ENCODE measurements at regions not wholly inside any gene's neighbourhood (a gene's known extent, or its start where the extent isn't known, plus 50 kb on each side); places are given as distances from the start of the nearest gene placed in this dataset.
A peak's percentile ranks its signal among the peaks of the same experiment; 100 is the strongest.

DNA sequence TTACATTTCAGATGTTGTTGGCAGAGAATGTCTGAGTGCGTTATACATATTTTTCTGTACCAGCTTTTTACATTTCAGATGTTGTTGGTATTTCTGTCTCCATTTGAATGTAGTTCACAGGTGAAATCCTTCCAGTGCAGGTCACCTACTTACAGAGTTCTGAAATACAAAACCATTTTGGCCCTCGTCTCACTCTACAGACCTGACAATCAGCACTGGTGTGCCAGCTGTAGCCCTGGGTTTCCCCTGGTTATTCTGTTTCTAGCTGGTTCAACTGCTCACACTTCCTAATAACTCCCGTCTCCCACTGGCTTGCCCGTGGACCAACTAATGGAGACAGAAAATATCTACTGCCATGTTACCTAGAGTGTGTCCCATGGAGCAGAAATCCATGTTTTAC lies 87.5 kb upstream of the CDIN1 start:
- no peak for DNase-seq

DNA sequence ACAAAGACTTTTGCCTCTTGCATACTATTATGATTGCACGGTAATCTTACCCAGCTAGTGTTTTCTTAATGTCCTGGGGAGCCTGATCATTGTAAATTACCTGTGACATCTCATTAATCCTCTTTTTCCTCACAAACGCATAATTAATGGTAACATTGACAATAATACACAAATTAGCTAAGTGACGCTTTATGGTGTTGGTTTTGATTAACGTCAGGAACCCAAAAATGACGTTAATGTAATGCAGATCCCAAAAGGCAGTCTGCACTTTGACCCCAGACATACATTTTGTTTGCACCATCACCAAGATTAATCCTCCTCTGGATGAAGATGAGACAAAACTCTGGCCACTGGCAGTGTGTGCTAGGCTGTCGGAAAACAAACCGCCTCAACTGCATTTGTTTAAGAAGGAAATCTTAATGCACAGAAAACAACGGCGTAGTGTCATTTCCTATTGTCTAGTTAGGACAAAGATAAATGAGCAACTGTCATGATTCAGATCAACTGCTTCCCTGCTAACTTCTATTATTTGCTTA lies 83.9 kb upstream of the CDIN1 start:
- DNase-seq, result no peak

DNA sequence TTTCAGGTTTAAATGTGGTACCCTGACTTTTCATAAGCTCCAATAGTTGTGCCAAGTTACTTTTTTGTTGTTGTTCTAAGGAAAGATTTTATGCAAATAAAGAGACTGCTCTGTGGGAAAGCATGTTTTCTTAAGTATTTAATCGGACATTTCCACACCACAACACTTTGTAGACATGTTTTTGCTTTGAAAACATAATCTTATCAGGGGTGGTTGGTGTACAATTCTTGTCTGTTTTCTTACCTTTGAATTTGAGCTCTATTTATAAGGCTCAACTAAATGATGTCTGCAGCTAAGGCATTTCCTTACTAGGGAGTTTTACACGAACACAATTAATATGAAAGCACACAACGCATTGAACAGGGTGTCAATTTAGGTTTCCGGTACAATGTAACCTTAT lies 81.5 kb upstream of the CDIN1 start:
- DNase-seq, result no peak

DNA sequence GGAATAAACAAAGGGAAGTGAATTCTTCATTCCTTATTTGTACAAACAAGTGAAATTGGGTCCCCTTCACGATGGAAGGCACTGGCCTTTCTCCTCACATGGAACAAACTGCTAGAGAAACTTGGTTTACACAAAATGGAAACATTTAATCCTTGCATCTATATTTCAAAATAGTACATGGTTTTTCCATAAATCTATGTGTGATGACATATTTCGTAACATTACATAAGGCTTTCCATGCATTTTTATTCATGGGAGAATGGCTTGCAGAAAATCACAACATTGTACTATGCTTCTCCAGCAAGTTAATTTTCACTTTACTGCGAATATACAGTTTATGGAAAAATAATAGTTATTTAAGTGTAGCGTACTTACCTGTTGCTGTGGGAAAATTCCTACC lies 81.0 kb upstream of the CDIN1 start:
- no peak for DNase-seq

DNA sequence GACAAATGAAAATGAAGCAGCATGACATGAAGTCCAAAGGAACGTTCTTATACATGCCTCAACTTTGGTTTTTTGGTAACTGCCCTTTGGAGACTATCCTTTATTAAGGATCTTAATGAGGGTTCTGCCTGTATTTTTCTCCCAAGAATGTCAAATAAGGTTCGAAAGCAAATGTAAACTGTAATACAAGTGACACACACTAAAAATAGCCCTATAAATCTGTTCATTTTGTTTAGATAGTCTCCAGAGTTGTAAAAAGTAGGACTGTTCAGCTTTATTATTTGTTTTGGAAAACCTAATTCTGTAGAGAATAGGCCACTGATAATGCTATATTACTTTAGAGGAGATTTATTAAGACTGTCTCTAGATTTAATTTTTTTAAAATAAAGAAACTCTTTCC lies 80.5 kb upstream of the CDIN1 start:
- DNase-seq, result no peak

DNA sequence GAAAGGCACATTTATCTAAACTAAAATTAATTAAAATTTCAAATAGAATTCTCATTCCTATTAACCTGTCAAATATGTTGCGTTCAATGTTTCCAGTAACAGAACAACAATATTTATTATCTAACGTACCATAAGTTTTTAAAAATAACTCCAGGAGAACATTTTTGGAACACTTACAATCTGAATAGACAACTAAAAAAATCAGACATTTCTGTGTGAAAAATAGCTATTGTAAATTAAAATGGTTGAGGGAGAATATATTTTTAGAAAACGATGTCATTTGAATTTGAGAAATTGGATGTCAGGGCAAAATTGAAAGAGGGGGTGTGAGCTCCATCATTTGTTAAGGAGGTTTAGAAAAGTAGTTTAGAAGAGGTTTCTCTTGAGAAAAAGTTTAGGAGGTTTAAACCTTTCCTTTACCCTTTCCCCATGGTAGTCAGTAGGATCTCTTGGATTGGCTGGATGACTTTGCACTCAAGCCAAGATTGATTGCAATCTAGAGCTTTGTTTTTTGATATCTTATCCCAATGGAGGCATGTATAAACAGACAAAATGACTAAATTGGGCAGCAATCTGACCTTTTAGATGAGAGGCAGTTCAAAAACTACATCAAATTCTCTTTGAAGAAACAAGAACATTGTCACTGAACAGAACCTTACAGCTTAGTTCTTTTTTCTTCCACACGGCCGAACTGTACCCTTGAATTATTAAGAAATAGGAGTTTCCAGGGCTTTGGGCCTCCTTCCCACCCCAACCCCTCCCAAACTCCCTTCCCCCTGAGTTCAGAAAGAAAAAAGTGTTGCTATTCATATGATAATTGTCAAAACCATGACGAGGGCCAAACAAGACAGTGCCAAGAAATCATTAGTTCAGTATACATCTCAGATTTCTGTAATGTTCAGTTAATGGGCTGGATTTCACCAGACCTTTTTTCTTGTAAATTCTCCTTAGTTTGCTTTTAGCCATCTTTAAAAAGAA lies 79.7 kb upstream of the CDIN1 start:
- DNase-seq, result no peak

DNA sequence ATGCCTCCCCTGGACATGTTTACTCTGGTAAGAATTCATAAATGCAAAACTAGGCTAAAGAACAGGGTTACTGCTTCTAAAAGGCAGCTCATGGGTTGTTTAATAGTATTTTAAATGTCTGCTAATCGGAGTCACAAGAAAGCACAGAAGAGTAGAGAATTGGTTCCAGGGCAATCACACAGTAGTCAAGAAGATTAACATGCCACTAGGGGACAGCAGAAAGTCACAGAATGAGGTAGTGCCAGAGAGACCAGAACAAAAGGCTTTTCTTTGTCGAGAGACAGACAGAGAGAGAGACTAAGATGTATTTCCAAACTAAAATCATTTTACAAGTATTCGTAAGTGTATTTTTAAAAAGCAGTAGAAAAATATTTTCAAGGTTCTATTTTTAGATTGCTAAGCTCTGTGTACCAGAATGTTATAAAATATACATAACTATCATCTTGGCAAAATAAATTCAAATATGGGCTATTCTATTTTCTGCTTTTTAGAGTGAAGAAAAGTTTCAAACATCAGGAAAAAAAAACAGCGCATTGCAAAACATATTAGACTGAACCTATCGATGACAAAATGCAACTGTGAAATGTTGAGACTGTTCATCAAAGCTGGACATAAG lies 78.3 kb upstream of the CDIN1 start:
- DNase-seq, result peak; percentile 80

DNA sequence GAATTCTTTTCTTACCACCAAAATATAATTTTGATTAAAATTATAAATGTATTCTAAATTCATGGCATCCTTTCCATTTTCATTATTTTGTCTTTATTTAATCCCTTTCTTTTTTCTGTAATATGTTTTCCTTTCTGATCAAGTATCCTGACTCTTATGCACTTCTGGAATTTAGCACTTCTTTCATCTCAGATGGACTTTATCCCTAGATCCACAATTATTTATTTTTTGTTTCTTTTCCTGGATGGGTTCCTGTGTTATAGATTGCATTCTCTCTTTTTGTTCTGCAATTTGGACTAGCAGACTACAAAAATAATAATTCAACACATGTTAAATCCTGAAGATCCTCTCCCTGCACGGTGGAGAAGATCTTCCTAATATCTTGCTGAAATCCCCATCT lies 76.9 kb upstream of the CDIN1 start:
- no peak for DNase-seq

DNA sequence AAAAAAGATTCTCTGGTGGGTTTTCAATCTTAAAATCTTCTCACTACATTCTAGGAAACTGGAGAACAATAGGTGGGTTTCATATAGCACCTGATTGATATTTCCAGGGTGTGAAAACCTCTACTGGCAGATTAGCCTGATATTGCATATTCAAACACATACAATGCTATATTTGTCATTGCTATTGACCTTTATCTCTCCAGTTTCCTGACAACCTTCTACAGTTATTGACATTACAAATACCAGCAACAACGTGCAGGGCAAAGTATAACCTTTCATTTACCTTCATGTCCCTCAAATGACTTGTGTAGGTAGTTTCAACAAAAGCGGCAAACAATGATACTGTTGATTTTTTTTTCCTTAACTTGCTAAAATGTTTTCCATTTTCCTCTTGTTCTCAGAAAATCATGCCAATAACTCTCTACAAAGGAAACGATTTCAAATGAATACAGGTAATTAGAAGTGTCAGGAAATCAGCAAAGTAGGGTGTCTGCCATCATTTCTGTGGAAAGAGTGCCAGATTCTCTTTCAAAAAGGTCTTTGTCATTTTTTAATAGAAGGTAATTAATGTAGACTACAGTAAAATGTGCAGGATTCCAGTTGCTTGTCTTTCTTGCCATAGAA lies 72.6 kb upstream of the CDIN1 start:
- DNase-seq, result no peak

DNA sequence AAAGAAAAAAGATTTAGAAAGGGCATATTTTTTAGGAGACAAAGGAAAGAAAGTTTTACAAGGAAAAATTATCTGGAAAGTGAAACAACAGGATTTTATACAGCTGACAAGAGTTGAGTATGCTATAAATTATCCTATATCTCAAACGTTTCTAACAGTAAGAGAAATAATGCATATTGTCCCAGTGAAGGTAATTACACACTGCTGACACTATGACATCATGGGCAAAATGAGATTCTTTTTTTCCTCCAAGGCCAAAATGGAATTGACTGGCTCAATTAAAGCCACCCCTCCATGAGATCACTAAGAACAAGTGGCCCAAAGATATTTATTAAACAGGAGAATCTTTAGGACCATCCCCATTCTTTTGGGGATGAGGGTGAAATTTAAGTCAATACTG lies 72.0 kb upstream of the CDIN1 start:
- no peak for DNase-seq

DNA sequence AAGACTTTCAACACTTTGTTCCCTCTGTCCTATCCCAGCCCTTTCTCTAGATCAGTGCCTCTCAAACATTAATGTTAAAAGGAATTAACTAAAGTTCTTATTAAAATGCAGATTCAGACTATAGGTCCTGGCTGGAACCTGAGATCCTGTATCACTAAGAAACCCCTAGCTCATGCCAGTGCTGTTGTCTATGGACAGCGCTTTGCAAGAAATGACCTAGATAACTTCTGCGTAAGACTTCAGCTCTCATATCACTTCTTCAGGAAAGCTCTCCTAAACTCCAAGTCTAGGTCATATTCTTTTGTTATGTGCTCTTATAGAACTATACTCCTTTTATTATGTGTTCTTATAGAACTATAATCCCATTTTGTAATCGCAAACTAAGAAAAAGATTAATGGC lies 67.8 kb upstream of the CDIN1 start:
- DNase-seq, result no peak

DNA sequence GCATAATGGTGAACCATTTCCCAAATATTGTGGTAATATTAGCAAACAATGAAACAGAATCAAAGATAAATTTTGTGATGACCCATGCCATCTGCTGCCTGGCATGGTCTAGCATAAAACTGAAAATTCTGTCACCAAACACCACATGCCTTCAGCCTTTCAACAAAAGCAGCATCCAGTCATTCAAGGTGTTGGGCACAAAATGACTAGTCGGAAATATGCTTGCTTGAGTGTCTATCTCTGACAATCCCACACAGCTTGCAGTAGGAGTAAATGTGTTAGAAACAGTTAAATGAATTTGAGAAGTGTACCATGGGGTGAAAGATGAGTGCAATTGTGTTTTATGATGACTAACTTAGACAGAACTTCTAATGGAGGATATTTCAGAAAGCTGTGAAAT lies 61.7 kb upstream of the CDIN1 start:
- no peak for DNase-seq

DNA sequence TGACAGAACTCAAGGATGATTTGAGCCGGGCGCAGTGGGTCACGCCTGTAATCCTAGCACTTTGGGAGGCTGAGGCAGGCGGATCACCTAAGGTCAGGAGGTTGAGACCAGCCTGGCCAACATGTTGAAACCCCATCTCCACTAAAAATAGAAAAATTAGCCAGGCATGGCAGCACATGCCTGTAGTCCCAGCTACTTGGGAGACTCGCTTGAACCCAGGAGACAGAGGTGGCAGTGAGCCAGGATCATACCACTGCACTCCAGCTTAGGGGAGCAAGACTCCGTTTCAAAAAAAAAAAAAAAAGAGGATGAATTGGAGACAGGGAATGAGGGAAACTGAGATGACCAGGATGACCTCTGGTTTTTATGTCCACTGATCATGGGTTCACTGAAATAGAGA lies 60.4 kb upstream of the CDIN1 start:
- DNase-seq, result no peak

DNA sequence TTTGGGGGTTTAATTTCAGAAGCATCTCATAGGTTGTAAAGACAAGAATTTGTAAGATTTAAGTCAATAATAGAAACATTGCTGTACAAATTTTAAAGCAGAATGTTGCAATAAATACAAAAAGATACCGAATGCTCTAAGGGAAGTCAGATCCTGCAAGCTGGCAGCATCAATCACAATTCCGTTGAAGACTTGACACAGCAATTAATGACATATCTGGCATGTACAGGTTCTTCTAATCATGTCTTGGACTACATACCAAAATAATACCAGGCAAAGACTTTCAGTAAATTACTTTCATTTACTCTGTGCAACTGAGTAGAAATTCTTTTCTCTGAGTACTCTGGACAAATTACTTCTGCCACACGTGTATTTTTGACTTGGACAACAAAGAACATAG lies 54.0 kb upstream of the CDIN1 start:
- DNase-seq, result no peak

DNA sequence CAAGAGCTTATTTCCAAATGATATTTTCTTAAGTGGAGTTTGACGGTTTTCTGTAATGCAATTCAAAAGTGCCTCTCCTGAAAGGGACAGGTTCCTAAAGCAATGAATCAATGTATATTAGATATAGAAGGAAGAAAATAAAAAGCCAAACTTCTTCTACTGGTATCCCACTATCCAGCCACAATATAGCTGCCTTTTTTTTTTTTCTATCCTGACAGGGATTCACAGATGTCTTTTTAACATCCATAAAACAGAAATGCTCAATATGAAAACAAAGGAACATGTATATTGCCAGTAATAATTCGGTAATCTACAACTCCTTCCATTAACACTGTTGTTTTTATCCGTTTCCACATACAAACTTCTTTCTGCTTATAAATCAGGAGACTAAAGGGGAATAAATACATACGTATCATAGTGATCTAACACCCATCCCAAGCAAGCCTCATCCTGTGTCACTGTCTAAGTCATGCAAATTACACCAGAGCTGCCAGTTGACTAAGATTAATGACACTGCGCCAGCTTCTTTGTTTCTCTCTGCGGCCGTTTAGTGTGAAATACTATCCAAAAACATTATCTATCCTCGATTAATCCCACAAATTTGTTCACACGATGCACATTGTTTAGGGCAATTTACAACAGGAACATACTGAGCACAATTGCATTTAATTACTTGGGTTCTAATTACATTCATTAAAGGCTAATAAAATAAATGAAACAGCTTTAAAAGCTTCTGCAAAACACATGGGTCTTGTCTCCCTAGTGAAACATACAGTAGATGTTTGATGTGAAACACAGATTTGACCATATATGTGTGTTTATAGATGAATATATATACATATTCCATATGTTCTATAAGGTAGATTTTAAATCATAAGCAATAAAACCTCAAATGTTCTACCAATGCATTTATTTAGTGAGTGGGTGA lies 51.9 kb upstream of the CDIN1 start:
- peak; percentile 6 for DNase-seq

DNA sequence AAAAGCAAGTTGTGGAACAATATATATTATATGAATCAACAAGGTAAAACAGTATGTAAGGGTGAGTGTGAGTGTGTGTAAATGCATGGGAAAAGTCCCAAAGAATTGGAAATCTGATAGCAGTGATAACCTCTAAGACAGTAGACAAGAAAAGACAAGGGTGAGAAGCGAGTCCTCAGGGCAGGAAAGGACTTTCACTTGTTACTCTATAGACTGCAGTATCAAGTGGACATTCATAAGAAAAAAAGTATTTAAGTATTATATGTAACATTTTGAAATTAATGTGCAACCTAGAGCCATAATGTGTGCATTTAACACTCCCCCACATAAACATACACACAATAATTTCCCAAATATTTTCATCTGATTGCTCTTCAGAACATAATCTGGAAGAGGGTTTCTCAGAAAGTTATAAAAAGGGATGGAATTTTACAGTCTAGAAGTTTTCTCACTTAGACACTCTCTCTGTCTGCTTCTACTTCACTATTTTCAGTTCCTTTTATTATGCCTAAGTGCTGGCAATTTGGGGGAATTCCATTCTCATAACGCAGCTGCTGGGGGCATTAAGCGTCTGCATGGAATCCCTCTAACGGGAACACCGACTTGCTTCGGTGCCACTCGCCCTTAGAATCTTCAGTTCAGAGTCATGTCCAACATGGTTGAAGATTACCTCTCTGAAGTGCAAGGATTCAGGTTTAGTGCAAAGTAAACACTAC lies 50.0 kb upstream of the CDIN1 start:
- DNase-seq, result peak; percentile 7

All from fibroblast of skin of back (primary cell).